ENCODE measurements at regions not wholly inside any gene's neighbourhood (a gene's known extent, or its start where the extent isn't known, plus 50 kb on each side); places are given as distances from the start of the nearest gene placed in this dataset.

DNA sequence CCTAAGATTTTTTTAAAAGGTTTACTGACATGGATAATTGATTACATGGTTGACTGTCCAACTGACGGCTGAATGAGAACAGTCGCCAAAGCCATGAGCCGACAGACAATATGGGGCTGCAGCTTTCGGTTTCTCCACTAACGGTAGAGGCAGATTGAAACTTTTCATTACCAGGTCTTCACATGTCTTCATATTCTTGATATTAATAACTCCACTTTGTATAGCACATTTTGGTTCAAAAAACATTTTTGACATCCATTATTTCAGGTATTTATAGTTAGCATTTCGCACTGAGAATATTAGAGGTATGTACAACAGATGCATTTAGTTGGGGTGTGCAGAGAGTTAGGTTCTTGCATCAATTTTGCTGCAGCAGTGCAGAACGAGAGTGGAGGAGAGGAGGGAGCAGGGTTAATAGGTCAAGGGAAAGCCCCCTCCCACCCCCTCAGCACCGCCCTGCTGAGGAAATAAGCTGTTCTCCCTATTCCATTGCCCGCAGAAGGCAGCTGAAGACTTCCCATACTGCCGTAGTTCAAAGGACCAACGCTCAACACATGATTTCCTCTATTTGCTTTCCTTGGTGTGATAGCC lies 73.6 kb upstream of the ADTRP start:
- TF ChIP-seq, protein P1, sequence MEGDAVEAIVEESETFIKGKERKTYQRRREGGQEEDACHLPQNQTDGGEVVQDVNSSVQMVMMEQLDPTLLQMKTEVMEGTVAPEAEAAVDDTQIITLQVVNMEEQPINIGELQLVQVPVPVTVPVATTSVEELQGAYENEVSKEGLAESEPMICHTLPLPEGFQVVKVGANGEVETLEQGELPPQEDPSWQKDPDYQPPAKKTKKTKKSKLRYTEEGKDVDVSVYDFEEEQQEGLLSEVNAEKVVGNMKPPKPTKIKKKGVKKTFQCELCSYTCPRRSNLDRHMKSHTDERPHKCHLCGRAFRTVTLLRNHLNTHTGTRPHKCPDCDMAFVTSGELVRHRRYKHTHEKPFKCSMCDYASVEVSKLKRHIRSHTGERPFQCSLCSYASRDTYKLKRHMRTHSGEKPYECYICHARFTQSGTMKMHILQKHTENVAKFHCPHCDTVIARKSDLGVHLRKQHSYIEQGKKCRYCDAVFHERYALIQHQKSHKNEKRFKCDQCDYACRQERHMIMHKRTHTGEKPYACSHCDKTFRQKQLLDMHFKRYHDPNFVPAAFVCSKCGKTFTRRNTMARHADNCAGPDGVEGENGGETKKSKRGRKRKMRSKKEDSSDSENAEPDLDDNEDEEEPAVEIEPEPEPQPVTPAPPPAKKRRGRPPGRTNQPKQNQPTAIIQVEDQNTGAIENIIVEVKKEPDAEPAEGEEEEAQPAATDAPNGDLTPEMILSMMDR (IDR thresholded peaks at IDR 0.05; ENCODE audit: insufficient read depth, low read length), result no peak
- no peak for TF ChIP-seq POLR2AphosphoS5 (IDR thresholded peaks at IDR 0.05; ENCODE audit: low read depth)
- TF ChIP-seq, protein P2, sequence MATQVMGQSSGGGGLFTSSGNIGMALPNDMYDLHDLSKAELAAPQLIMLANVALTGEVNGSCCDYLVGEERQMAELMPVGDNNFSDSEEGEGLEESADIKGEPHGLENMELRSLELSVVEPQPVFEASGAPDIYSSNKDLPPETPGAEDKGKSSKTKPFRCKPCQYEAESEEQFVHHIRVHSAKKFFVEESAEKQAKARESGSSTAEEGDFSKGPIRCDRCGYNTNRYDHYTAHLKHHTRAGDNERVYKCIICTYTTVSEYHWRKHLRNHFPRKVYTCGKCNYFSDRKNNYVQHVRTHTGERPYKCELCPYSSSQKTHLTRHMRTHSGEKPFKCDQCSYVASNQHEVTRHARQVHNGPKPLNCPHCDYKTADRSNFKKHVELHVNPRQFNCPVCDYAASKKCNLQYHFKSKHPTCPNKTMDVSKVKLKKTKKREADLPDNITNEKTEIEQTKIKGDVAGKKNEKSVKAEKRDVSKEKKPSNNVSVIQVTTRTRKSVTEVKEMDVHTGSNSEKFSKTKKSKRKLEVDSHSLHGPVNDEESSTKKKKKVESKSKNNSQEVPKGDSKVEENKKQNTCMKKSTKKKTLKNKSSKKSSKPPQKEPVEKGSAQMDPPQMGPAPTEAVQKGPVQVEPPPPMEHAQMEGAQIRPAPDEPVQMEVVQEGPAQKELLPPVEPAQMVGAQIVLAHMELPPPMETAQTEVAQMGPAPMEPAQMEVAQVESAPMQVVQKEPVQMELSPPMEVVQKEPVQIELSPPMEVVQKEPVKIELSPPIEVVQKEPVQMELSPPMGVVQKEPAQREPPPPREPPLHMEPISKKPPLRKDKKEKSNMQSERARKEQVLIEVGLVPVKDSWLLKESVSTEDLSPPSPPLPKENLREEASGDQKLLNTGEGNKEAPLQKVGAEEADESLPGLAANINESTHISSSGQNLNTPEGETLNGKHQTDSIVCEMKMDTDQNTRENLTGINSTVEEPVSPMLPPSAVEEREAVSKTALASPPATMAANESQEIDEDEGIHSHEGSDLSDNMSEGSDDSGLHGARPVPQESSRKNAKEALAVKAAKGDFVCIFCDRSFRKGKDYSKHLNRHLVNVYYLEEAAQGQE (IDR thresholded peaks at IDR 0.05; ENCODE audit: insufficient replicate concordance, low read depth), result no peak

Data from HL-60 (cell line).